GM19043 (cell line): ENCODE measurements at regions not wholly inside any gene's neighbourhood (a gene's known extent, or its start where the extent isn't known, plus 50 kb on each side); places are given as distances from the start of the nearest gene placed in this dataset.
"Not testable (repeated sequence)": the region's sequence is repeated elsewhere in the genome, so short reads cannot be mapped to it uniquely, and the experiment has no call there.

Experiments used
- ATAC-seq: cut with Tn5 transposase; IDR thresholded peaks from one replicate; pipeline ENCODE4 v1.9.1; 2021; ENCODE audit warnings: low read depth; ENCODE audit not compliant: unreplicated experiment

DNA sequence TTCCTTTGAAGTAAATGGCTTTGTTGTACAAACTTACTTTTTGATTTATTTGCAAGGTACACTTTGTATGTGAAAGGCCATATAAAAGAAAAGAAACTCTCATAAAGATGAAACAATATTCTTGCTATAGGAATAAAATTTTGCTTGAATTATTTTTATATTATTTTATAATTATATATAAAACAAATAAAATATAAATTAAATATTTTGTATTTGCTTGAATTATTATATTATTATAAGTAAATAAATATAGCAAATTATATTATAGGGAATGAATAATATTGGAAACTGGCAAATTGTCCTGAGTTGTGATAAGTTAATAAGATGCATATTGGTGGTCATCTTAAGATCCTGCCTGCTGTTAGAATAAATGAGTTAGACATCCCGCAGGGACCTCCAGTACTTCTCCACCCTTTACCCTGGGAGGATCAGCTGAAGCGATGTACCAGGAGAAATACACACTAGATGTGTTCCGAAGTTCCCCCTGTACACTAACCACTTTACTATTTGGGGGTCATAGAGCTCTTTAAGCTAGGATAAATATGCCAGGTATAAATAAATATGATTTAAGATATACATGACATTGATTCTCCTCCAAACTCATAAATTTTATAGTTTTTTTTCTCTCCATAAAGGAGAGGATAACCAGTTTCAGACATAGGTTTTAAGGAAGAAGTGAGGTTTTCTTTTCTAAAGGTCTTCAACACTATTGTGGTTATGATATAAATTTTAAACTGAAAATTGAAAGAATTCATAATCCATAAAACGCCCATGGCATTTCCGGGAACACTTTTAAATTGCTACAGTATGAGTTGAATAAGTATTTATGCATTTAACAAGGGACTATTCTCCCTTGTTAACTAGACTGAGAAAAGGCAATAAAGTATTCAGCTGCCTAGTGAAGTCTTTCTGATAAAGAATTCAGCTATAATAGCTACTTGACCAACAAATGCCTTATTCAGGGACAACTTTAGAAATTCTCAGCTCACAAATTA, 486.3 kb upstream of the MARCKS start:
- no peak for ATAC-seq

DNA sequence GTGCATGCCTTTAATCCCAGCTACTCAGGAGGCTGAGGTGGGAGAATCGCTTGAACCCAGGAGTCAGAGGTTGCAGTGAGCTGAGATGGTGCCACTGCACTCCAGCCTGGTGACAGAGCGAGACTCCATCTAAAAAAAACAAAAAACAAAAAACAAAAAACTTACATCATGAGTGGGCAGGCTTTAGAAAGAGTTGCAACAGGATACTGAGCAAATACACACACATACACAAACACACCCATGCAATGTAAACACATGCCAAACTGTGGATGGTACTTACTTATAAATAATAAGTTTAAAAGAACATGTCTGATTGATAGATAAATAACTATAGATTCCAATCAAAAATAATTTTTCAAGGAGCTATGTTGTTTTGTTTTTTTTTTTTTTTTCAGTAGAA, 481.7 kb upstream of the MARCKS start:
- ATAC-seq: not testable (repeated sequence)

DNA sequence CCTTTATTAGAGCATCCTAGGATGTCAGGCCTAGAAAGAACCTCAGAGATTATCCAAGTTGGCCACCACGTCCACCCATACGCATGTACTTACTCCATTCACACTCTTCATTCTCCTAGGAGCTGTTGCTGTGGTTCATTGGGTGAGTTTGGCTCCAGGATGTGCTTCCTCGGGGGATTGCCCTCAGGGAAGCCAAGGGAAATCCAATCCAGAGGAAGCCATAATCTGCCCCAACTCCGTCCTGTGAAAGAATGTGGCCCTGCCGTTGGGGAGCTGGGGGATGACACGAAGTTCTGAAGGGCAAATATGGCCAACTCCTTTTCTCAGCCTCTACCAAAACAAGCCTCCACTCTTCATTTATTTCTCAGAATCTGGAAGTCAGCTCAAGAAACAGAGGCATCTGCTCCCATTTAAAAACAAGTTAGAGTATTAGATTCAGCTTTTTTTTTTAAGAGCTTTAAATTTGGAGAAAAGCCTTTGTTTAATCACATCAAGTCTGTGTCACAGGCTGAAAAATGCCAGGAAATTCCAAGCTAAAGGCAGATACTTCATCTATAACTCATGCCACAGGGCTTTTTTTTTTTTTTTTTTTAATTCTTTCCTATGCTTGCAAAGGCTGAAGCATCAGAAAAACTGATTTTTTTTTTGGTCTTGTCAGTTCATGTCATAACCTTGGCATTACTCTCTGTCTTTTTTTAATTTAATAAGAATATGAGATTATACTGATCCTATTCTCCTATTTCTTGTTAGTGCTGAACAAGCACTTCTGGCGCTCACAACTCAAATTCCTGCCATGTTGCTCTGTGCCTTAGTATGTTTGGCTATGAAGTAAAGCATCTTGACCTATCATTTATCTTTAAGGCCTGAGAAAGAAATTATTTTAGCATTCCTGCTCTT, 480.9 kb upstream of the MARCKS start:
- ATAC-seq: no peak

DNA sequence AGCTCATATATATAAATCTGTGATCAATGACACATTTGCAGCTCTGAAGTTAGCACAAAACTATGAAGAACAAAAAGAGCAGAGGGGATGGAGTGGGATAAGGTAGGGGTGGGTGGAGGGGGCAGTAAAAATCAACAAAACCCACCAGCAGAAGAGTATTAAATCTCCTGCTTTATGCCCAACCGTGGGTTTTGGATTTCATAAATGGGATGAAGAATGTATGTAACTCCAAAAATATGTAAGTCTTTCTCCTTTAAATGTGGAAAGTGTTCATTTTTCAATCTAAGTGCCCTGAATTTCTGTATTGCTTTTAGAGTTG, 480.3 kb upstream of the MARCKS start:
- no peak for ATAC-seq

DNA sequence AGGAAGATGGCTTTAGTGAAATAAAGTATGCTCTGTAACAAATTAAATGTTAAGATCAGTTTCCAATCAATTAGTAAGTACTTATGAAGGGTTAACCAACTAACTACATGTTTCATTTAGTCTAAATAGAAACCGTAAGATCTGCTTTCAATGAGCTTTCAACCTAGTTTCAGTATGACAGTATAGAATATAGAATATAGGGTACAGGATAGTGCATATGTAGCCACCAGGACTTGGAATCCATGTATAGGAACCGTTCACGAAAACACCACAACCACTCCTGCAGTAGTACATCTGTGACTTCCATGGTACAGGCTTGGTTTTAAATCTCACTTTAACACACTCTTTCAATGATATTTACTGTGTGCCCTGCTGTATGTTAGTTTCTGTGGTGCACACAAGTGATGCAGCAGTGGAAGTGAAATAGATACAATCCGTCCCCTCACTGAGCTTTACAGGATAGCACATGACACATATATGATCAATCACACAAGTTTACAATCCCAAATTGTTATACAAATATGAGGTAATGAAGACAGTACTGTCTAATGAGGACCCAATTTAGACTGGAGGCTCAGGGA, 479.7 kb upstream of the MARCKS start:
- ATAC-seq: peak; percentile 42

DNA sequence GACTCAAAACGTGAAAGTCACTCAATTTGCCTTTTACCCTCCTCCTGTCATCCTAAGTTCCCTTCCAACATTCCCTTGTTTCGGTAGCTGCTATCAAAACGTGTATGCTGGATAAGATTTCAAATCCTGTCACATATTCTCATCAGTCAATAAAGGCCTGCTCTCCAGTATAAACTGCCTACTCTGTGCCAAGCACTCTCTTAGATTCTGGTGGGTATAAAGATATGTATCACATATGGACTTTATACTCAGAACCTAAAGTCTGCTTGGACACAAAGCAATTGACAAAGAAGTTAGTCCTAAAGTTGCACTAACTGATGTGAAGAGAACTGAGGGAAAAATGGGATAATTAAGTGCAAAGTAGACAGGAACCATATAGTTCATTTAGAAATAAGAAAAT, 476.6 kb upstream of the MARCKS start:
- no peak for ATAC-seq

DNA sequence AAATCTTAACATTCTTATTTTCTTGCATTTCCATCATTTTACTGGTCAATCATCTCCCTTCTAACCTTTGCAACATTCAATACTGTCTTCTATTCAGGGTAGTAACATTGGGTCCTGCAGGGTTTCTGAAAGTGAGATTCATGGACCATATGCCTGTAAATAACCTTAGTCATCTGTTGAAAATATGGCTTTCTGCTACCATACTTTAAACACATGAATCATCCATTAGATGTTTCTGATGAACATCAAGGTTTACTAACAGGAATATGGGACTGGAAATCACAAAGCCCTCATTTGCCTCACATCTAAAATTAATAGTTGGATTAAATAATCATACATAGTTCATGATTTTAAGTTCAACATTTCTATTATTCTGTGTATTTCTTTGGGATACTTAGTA, 475.9 kb upstream of the MARCKS start:
- ATAC-seq: no peak

DNA sequence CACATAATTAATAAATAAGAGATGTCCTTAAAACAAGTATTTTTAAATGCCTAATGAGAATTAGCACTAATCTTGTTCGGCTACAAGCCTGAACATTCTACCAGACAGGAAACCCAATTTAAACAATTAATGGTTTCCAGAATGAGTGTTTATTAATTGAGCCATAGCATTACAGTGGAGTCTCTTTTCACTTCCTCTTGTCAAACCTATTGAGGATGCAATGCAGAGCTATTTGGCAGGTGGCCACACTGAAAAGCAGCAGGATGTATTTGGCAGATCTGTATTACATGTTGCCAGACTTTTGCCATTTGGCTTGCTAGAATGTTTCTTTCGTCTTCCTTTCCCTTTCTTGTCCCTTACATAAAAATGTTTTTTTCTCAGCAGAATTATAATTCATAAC, 475.2 kb upstream of the MARCKS start:
- peak; percentile 92 for ATAC-seq

DNA sequence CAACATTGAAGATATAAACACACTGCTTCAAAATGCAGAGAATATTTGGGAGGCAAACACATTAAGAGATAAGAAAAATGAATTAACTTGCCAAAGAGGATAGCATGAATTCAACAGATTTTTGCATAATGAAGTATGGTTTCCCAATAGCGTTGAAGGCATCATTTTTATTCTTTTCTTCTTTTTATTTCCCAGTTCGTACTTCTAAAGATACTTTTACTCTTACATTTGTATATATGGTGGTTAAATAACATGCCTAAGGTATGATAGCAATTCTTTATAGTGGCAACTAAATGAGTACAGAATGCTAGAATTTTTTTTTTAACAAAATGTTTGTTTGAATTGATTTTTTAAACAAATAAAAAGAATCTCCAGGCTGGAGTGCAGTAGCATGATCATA, 473.4 kb upstream of the MARCKS start:
- ATAC-seq: no peak

DNA sequence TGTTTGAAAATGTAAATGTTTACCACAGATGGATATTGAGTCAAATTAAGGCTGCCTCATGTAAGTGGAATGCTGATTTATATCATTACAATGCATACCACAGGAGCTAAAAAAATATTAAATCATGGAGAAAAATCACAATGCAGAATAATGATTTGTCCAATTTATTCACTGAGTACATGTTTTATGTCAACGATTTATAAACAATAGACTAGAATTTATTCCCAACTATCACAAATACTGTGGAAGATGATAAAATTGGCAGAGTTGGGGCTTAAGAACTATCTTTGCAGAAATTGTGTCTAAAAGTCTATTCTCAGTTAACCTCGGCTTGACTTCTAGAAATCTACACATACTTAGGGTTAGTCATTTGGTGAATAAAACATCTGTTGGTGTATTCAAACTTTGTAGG, 472.1 kb upstream of the MARCKS start:
- ATAC-seq: no peak

DNA sequence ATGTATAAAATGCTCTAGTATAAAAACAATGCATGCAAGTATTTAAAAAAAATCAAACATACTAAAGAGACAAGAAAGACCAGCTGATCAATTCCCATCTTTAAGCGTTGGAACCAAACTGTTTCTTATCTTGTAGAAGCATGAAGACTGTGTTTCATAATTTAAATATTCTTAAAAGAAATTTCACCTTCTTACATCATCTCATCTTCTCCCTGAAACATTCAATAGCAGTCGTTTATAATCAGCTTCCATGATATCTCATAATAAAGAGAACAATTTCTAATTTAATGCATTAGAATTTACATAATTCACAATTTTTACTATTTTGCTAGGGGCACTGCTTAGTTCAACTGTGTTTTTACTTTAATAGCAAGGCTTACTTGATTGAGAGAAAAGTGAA, 468.1 kb upstream of the MARCKS start:
- no peak for ATAC-seq

DNA sequence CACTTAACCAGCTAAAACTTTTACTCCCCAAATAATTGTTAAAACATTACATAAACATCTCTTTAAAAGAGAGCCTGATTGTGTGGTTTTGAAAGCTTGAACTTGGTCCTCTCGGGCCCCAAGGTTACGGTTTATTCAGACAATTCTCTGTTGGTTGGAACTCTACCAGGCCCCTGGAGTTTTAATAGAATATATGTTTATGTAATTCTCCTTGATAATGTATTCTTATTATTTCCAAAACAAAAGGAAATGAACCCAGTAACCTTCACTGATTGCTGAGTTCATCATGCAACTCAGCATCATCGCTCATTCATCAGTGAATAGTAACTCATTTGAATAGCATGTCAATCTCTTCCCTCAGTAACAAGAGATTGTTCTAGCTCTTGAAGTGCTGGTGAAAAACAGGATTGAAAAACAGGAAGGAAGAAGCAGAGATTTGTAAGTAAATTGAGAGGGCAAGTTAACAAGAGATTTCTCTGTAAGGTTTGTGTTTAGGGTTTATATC, 464.5 kb upstream of the MARCKS start:
- no peak for ATAC-seq

DNA sequence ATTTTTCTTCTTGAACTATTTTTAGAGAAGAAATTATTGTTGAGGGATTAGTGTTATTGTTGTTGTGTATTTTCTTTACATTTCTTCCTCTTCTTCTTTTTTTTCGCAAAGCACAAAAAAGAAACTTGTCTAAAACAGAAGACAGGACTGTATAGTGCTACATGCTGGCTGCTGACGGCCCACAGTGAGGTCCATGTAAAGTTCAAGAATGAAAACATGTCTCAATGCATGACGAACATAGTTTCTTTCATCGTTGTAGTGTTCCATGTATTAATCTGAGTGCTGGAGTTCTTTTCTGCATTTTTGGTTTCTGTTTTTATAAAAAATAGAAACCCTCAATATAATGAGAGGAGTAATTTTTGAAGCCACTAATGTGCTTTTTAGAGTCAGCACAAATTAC, 462.9 kb upstream of the MARCKS start:
- no peak for ATAC-seq

DNA sequence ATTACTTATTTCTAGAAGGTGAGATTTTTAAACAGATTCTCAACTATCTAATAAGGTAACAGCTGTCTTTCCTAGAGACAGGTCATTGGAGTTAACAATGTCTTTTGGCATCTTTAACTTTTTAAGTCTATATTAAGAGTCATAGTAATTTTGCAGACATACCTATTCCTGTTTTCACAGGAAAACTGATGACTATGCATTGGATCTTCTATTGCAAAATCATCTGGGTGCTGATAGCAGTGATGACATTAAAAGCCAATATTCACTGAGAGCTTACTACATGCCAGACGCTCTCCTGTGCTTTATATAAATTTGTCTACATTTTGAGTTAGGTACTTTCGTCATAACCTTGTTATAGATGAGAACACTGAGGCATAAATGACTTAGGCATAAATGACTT, 462.4 kb upstream of the MARCKS start:
- no peak for ATAC-seq

DNA sequence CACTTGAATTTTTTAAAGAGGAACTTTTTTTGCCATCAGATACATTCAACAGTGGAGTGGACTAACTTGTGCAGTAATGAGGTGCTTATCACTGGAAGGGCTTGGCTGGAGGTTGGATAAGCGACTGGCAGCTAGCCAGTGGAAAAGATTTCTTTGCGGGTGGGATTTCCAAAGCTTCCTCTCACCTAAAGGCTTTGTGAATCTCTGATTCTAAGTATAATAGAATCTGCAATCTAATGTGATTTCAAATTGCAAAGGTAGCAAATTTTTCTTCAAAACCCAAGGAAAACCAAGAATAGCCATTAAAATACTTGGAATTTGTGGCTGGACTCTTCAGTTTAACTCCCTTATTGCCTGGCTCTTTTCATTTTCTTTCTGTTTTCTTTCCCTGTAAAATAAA, 460.4 kb upstream of the MARCKS start:
- ATAC-seq: no peak

DNA sequence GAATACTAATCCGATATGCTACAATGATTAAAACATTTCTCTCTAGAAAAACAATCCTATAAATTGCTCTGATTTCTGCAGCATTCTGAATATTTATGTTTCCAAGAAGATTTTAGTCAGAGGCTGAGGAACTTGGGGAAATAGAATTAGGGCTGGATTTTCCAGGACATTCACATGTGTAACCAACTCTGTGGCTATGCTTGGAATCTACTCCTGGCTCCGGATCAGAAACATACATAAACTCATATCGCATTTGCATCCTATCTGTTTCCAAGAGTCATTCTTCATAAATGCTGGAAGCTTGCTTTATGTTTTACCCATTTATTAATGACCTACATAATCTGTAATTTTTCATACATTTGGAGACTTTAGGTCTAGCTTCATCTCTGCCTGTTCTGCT, 459.9 kb upstream of the MARCKS start:
- ATAC-seq: no peak

DNA sequence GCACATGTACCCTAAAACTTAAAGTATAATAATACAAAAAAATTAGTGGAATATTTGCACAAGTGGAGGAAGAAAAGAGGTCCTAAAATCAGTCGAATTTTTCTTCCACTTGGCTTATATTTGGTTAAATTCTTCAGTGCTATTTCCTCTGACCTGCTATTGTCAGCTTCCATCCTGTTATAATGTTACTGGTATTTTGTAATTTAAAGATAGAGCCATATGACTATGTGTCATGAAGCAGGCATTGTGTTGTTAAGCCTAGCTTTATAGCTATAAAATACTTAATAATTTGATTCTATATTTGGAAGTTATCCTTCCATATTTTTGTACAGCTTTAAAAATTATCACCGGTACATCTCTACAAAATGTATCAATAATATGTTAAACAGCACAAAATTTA, 455.9 kb upstream of the MARCKS start:
- no peak for ATAC-seq

DNA sequence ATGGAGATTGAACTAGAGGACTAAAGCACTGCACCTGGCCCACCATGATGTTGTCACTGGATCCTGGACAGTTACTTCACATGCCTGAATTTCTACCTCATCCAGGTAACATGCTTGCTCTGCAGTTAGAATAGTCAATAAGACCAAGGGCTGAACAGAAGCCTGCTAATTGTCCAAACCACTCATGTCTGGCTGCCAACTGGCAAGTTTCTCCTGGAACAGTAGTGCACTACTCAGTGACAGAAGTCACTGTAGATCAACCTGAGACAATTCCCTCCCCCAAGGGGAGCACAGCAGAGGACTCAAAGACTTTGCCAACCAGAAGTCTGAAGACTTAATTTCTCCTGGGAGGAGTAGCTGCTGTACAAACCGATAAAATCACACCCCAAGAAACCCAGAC, 454.6 kb upstream of the MARCKS start:
- ATAC-seq: no peak

DNA sequence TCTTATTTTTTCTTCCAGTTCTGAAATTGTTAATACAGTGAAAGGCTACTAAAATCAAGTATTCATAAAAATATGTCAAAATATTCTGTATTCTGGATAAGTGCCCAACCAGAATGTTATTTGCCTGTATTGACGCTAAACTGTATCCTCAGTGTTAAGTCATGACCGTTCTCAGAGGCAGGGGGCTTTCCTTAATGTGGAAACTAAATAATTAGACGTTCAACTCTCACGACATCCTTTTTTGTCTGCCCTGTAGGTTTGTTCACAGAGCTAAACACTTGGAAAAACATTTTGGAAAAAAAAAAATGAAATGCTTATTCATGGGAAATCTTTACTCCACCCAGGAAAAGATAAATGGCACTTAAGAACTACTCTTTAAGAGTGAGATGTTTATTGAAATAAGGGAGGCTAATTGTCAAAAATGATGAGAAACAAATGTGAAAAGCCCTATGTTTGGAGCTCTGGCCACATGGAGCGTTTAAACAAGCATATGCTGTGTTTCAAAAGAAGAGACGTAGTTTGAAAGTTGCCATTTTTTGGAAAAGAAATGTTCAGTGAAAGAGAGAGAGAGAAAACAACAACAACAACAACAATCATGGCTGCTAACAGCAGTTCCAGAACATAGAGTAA, 453.1 kb upstream of the MARCKS start:
- ATAC-seq: no peak

DNA sequence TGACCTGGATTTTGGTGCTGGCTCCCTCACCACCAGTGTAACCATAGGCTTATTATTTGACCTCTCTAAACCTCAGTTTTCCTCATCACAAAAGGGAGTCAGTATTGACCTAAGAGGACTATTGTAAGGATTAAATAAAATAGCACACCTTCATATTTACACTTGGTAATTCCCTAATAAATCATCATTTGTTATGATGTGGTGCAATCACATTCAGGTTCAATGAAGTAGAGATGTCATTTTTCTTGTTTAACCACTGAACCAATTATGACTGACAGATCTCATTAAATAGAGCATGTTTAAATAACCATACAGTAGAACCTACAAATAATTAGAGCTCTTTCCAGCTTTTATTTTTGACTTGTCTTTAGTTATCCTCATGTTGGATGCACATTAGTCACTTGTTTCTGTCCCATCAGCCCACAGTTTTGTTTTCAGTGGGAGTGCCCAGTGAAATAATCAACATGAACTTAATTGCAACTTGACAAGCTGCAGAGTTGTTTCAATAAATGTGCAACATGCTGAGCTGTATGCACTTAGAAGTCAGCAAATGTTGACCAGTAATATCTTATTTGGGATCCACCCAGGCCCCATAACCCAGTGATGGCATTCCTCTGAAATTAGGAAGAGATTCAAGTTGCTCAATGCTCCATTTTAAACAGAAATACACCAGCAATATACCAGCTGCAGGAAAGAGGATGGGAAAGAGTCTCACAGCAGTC, 451.7 kb upstream of the MARCKS start:
- ATAC-seq: no peak
